Ovary (tissue), 3 donors: ENCODE measurements at regions not wholly inside any gene's neighbourhood (a gene's known extent, or its start where the extent isn't known, plus 50 kb on each side); places are given as distances from the start of the nearest gene placed in this dataset.

Source experiments
- CTCF ChIP-seq, 3 donors: fragments of 450-650 bp in 2 of 3; fragments of 200-600 bp in 1 of 3; IDR thresholded peaks; one replicate each; pipeline versions ENCODE4 v1.5.1 to v1.8.0; 2016 to 2022; ENCODE audit warnings: antibody characterized with exemption in 3 of 3, mild to moderate bottlenecking in 1 of 3
- EP300 ChIP-seq: sonication (generic); formaldehyde crosslinking; IDR thresholded peaks from one replicate; pipeline ENCODE4 v1.6.1; 2017; ENCODE audit warnings: antibody characterized with exemption
- POLR2A ChIP-seq: fragments of 450-650 bp; IDR thresholded peaks from one replicate; pipeline ENCODE4 v1.6.1; 2017; ENCODE audit warnings: antibody characterized with exemption, mild to moderate bottlenecking, moderate library complexity
- donor health status: DM: no; HTN: no; CAD: no.

GRCh38 chr7:12985228-12985627, 297.8 kb downstream of the ARL4A start:
- TF ChIP-seq POLR2A, result no peak
- no peak for TF ChIP-seq CTCF (IDR thresholded peaks at IDR 0.05)
- no peak for TF ChIP-seq EP300
